GM21723 (cell line): ENCODE measurements at regions not wholly inside any gene's neighbourhood (a gene's known extent, or its start where the extent isn't known, plus 50 kb on each side); places are given as distances from the start of the nearest gene placed in this dataset.
"Not testable (repeated sequence)": the region's sequence is repeated elsewhere in the genome, so short reads cannot be mapped to it uniquely, and the experiment has no call there.

Source experiments
- ATAC-seq: cut with Tn5 transposase; IDR thresholded peaks from one replicate; pipeline ENCODE4 v1.9.1; 2021; ENCODE audit warnings: mild to moderate bottlenecking, moderate library complexity; ENCODE audit not compliant: unreplicated experiment

- ATAC-seq = no peak
Observed at GRCh38 chr5:106854105-106854687, 816.5 kb downstream of the EFNA5 start.

GRCh38 chr5:106853266-106853665 is 817.5 kb downstream of the EFNA5 start:
- no peak for ATAC-seq

- no peak for ATAC-seq
Observed at GRCh38 chr5:106849266-106849665, 821.5 kb downstream of the EFNA5 start.

- no peak for ATAC-seq
Observed at GRCh38 chr5:106843812-106844416, 826.8 kb downstream of the EFNA5 start.

GRCh38 chr5:106833517-106833916 is 837.2 kb downstream of the EFNA5 start:
- ATAC-seq = no peak

- no peak for ATAC-seq
Observed at GRCh38 chr5:106827061-106827460, 843.7 kb downstream of the EFNA5 start.

- no peak for ATAC-seq
Observed at GRCh38 chr5:106825374-106825773, 845.4 kb downstream of the EFNA5 start.

- no peak for ATAC-seq
Observed at GRCh38 chr5:106822851-106823250, 847.9 kb downstream of the EFNA5 start.

- ATAC-seq = no peak
Observed at GRCh38 chr5:106818552-106818951, 852.2 kb downstream of the EFNA5 start.

- no peak for ATAC-seq
Observed at GRCh38 chr5:106814961-106815360, 855.8 kb downstream of the EFNA5 start.

GRCh38 chr5:106801554-106801953 is 869.2 kb downstream of the EFNA5 start:
- no peak for ATAC-seq

GRCh38 chr5:106797996-106798395 is 872.7 kb downstream of the EFNA5 start:
- ATAC-seq = no peak

GRCh38 chr5:106796081-106796480 is 874.7 kb downstream of the EFNA5 start:
- no peak for ATAC-seq

GRCh38 chr5:106784846-106785245 is 885.9 kb downstream of the EFNA5 start:
- ATAC-seq = no peak

- ATAC-seq = no peak
Observed at GRCh38 chr5:106780355-106780754, 890.4 kb downstream of the EFNA5 start.

- ATAC-seq = not testable (repeated sequence)
Observed at GRCh38 chr5:106776515-106776914, 894.2 kb downstream of the EFNA5 start.

GRCh38 chr5:106768392-106768791 is 902.3 kb downstream of the EFNA5 start:
- ATAC-seq = no peak

- no peak for ATAC-seq
Observed at GRCh38 chr5:106766916-106767315, 903.8 kb downstream of the EFNA5 start.

GRCh38 chr5:106759581-106759980 is 911.2 kb downstream of the EFNA5 start:
- ATAC-seq = no peak

GRCh38 chr5:106759152-106759551 is 911.6 kb downstream of the EFNA5 start:
- no peak for ATAC-seq

- ATAC-seq = no peak
Observed at GRCh38 chr5:106757672-106758071, 913.1 kb downstream of the EFNA5 start.

GRCh38 chr5:106755789-106756188 is 914.9 kb downstream of the EFNA5 start:
- ATAC-seq = no peak

- no peak for ATAC-seq
Observed at GRCh38 chr5:106755066-106755465, 915.7 kb downstream of the EFNA5 start.
